Caco-2 (cell line): ENCODE measurements at regions not wholly inside any gene's neighbourhood (a gene's known extent, or its start where the extent isn't known, plus 50 kb on each side); places are given as distances from the start of the nearest gene placed in this dataset.

Experiments
- BruUV-seq: library from RNA; stranded (reverse); fragments of 400-500 nt; replicated peaks from 2 replicates; lab custom pipeline; 2021; lab: Mats Ljungman, UMichigan
- CTCF ChIA-PET: fragments of 300-600 bp; sonication (Branson Sonifier 250); formaldehyde crosslinking; loops from one replicate; lab custom pipeline; 2022; ENCODE audit warnings: antibody characterized with exemption; lab: Charles Lee
- POLR2A ChIA-PET: fragments of 300-600 bp; sonication (Branson Sonifier 250); formaldehyde crosslinking; loops from one replicate; lab custom pipeline; 2022; ENCODE audit warnings: antibody characterized with exemption; lab: Charles Lee
- DNase-seq, 2 experiments: peaks; one replicate each; pipeline versions ENCODE4 v3.0.0 to v3.0.0-alpha.2; 2020 to 2022
- H3K27me3 ChIP-seq: replicated peaks from 2 replicates; pipeline ENCODE4 v1.6.0; 2011; ENCODE audit warnings: low read length; ENCODE audit not compliant: control insufficient read depth, insufficient read depth
- H3K36me3 ChIP-seq: 2 replicates; pipeline ENCODE4 v1.5.1; 2011; ENCODE audit warnings: low read length; ENCODE audit not compliant: control insufficient read depth, insufficient read depth
- H3K4me1 ChIP-seq: fragments of 250-450 bp; sonication (Bioruptor Pico); 2 replicates; pipeline ENCODE4 v1.5.1; 2020; ENCODE audit warnings: mild to moderate bottlenecking
- H3K4me3 ChIP-seq: 2 replicates; pipeline ENCODE4 v1.5.1; 2011; ENCODE audit warnings: low read depth, mild to moderate bottlenecking, control low read depth, low read length
- H3K9me3 ChIP-seq: fragments of 250-450 bp; sonication (Bioruptor Pico); 2 replicates; pipeline ENCODE4 v1.5.1; 2020; ENCODE audit warnings: mild to moderate bottlenecking, moderate library complexity
- H3K27ac Mint-ChIP-seq: one replicate; pipeline ENCODE4 v1.8.0; 2022; ENCODE audit warnings: mixed read lengths; ENCODE audit not compliant: unreplicated experiment
- H3K27me3 Mint-ChIP-seq: one replicate; pipeline ENCODE4 v1.8.0; 2022; ENCODE audit warnings: mixed read lengths; ENCODE audit not compliant: insufficient read depth, unreplicated experiment
- H3K36me3 Mint-ChIP-seq: one replicate; pipeline ENCODE4 v1.8.0; 2022; ENCODE audit warnings: mild to moderate bottlenecking, mixed read lengths; ENCODE audit not compliant: insufficient read depth, unreplicated experiment
- H3K4me1 Mint-ChIP-seq: one replicate; pipeline ENCODE4 v1.8.0; 2022; ENCODE audit warnings: low read depth, mixed read lengths; ENCODE audit not compliant: unreplicated experiment
- H3K4me3 Mint-ChIP-seq: one replicate; pipeline ENCODE4 v1.8.0; 2022; ENCODE audit warnings: mild to moderate bottlenecking, moderate library complexity, mixed read lengths; ENCODE audit not compliant: unreplicated experiment
- H3K9me3 Mint-ChIP-seq: one replicate; pipeline ENCODE4 v1.8.0; 2022; ENCODE audit warnings: mixed read lengths; ENCODE audit not compliant: unreplicated experiment
- CTCF ChIP-seq, 2 experiments: fragments of 200-600 bp in 1 of 2; IDR thresholded peaks; 1 replicate in 1 of 2; 2 replicates in 1 of 2; pipeline versions ENCODE4 v1.5.1 to v1.8.0; 2011 to 2022; ENCODE audit warnings: antibody characterized with exemption in 1 of 2, control low read depth in 1 of 2, inconsistent platforms in 1 of 2, low read depth in 1 of 2, low read length in 1 of 2, mild to moderate bottlenecking in 1 of 2, moderate library complexity in 1 of 2; ENCODE audit not compliant: insufficient read depth in 1 of 2, severe bottlenecking in 1 of 2, unreplicated experiment in 1 of 2
- intact Hi-C: fragments of 100-400 bp; cut with micrococcal nuclease; formaldehyde crosslinking; loops from one replicate; pipeline ENCODE4 v1.10.0; 2022; ENCODE audit not compliant: unreplicated experiment

GRCh38 chr16:5347561-5347960 is 250.0 kb upstream of the EEF2KMT start:
- BruUV-seq: no TSS peak
- Mint-ChIP-seq H3K9me3 (no peaks in the 10 kb centered on the region), H3K4me1 (no peaks in the 10 kb centered on the region), H3K27ac (no peak overlapping the region), H3K36me3 (no peaks in the 10 kb centered on the region), H3K27me3 (peaks cover 22% of the 10 kb centered on the region), H3K4me3 (no peak overlapping the region)
- no peak for TF ChIP-seq CTCF (IDR thresholded peaks at IDR 0.05; ENCODE audit: insufficient read depth in 1 of 2, low read depth in 1 of 2, low read length in 1 of 2, severe bottlenecking in 1 of 2, unreplicated experiment in 1 of 2)
- Histone ChIP-seq H3K4me1 (no peaks in the 10 kb centered on the region), H3K27me3 (no peaks in the 10 kb centered on the region), H3K4me3 (no peak overlapping the region), H3K9me3 (no peaks in the 10 kb centered on the region), H3K36me3 (no peaks in the 10 kb centered on the region)
- no peak for DNase-seq
- ChIA-PET CTCF (no interaction called here), POLR2A (no interaction called here)
- intact Hi-C loops: no loop called here

- no peaks in the 10 kb centered on the region for H3K36me3 Mint-ChIP-seq
- Histone ChIP-seq H3K4me1 (no peaks in the 10 kb centered on the region; the same call in 1 of the 2 replicates), H3K36me3 (no peaks in the 10 kb centered on the region), H3K4me3 (no peak overlapping the region), H3K9me3 (no peaks in the 10 kb centered on the region), H3K27me3 (no peaks in the 10 kb centered on the region)
- H3K4me3 Mint-ChIP-seq: no peak overlapping the region
- peaks cover 8% of the 10 kb centered on the region for H3K4me1 Mint-ChIP-seq
- H3K27ac Mint-ChIP-seq: no peak overlapping the region
- intact Hi-C loops: no loop called here
- ChIA-PET POLR2A (no interaction called here), CTCF (no interaction called here)
- TF ChIP-seq CTCF (IDR thresholded peaks at IDR 0.05; ENCODE audit: insufficient read depth in 1 of 2, low read depth in 1 of 2, low read length in 1 of 2, severe bottlenecking in 1 of 2, unreplicated experiment in 1 of 2): no peak
- no TSS peak for BruUV-seq
- no peak for DNase-seq
- H3K9me3 Mint-ChIP-seq: peaks cover 23% of the 10 kb centered on the region
- peaks cover 7% of the 10 kb centered on the region for H3K27me3 Mint-ChIP-seq
Measured at GRCh38 chr16:5336941-5337340, 239.3 kb upstream of the EEF2KMT start.

- Mint-ChIP-seq H3K27me3 (peaks cover 3% of the 10 kb centered on the region), H3K9me3 (peaks cover 23% of the 10 kb centered on the region), H3K4me3 (no peak overlapping the region), H3K4me1 (peaks cover 8% of the 10 kb centered on the region), H3K27ac (no peak overlapping the region), H3K36me3 (no peaks in the 10 kb centered on the region)
- BruUV-seq: no TSS peak
- no peaks in the 10 kb centered on the region for H3K9me3 ChIP-seq
- H3K4me1 ChIP-seq: no peaks in the 10 kb centered on the region; the same call in 1 of the 2 replicates
- H3K4me3 ChIP-seq: no peak overlapping the region
- intact Hi-C loops: no loop called here
- CTCF ChIA-PET: no interaction called here
- no peak for TF ChIP-seq CTCF (IDR thresholded peaks at IDR 0.05; ENCODE audit: insufficient read depth in 1 of 2, low read depth in 1 of 2, low read length in 1 of 2, severe bottlenecking in 1 of 2, unreplicated experiment in 1 of 2)
- H3K27me3 ChIP-seq: no peaks in the 10 kb centered on the region
- no peaks in the 10 kb centered on the region for H3K36me3 ChIP-seq
- DNase-seq: no peak
- POLR2A ChIA-PET: no interaction called here
Measured at GRCh38 chr16:5333991-5334390, 236.4 kb upstream of the EEF2KMT start.
